ENCODE measurements at regions not wholly inside any gene's neighbourhood (a gene's known extent, or its start where the extent isn't known, plus 50 kb on each side); places are given as distances from the start of the nearest gene placed in this dataset.

- H3K9me3 ChIP-seq (ENCODE audit: control insufficient read depth, insufficient read depth, low read length), result no peaks in the 10 kb centered on the region
- H3K27ac ChIP-seq (ENCODE audit: low read depth, low read length), result no peak overlapping the region
- H3K27me3 ChIP-seq (ENCODE audit: control insufficient read depth, insufficient read depth, low read length), result peaks cover 51% of the 10 kb centered on the region
- H3K4me3 ChIP-seq (ENCODE audit: low read depth, low read length), result no peak overlapping the region
- CTCF ChIA-PET, result no interaction called here
- TF ChIP-seq CTCF (IDR thresholded peaks at IDR 0.05; ENCODE audit: low read depth, low read length), result no peak
- POLR2A ChIA-PET, result no interaction called here
- no peak for DNase-seq (ENCODE audit: low read depth, low spot score)
These were observed 112.4 kb upstream of the TLE3 start for GRCh38 chr15:70210076-70210475.

GRCh38 chr15:70209499-70209898 is 111.8 kb upstream of the TLE3 start:
- no peak overlapping the region for H3K27ac ChIP-seq (ENCODE audit: low read depth, low read length)
- H3K4me3 ChIP-seq (ENCODE audit: low read depth, low read length), result no peak overlapping the region
- ChIA-PET CTCF (no interaction called here), POLR2A (no interaction called here)
- H3K9me3 ChIP-seq (ENCODE audit: control insufficient read depth, insufficient read depth, low read length), result no peaks in the 10 kb centered on the region
- no peak for DNase-seq (ENCODE audit: low read depth, low spot score)
- peaks cover 50% of the 10 kb centered on the region for H3K27me3 ChIP-seq (ENCODE audit: control insufficient read depth, insufficient read depth, low read length)
- no peak for TF ChIP-seq CTCF (IDR thresholded peaks at IDR 0.05; ENCODE audit: low read depth, low read length)

GRCh38 chr15:70208332-70208731 is 110.6 kb upstream of the TLE3 start:
- no peak for DNase-seq (ENCODE audit: low read depth, low spot score)
- H3K27ac ChIP-seq (ENCODE audit: low read depth, low read length), result no peak overlapping the region
- H3K9me3 ChIP-seq (ENCODE audit: control insufficient read depth, insufficient read depth, low read length), result no peaks in the 10 kb centered on the region
- POLR2A ChIA-PET, result no interaction called here
- TF ChIP-seq CTCF (IDR thresholded peaks at IDR 0.05; ENCODE audit: low read depth, low read length), result no peak
- no peak overlapping the region for H3K4me3 ChIP-seq (ENCODE audit: low read depth, low read length)
- H3K27me3 ChIP-seq (ENCODE audit: control insufficient read depth, insufficient read depth, low read length), result peaks cover 50% of the 10 kb centered on the region
- CTCF ChIA-PET, result no interaction called here

GRCh38 chr15:70206668-70207067 is 109.0 kb upstream of the TLE3 start:
- TF ChIP-seq CTCF (IDR thresholded peaks at IDR 0.05; ENCODE audit: low read depth, low read length), result no peak
- peaks cover 42% of the 10 kb centered on the region for H3K27me3 ChIP-seq (ENCODE audit: control insufficient read depth, insufficient read depth, low read length)
- no peak for DNase-seq (ENCODE audit: low read depth, low spot score)
- no peaks in the 10 kb centered on the region for H3K9me3 ChIP-seq (ENCODE audit: control insufficient read depth, insufficient read depth, low read length)
- no peak overlapping the region for H3K27ac ChIP-seq (ENCODE audit: low read depth, low read length)
- CTCF ChIA-PET, result no interaction called here
- POLR2A ChIA-PET, result no interaction called here
- no peak overlapping the region for H3K4me3 ChIP-seq (ENCODE audit: low read depth, low read length)

- no peaks in the 10 kb centered on the region for H3K9me3 ChIP-seq (ENCODE audit: control insufficient read depth, insufficient read depth, low read length)
- H3K27ac ChIP-seq (ENCODE audit: low read depth, low read length), result no peak overlapping the region
- CTCF ChIA-PET, result interaction anchor here (0.6 kb wide), 1 partner anchor 727 kb away, joined by 4 read pairs; no protein-coding TSS in a partner anchor
- H3K27me3 ChIP-seq (ENCODE audit: control insufficient read depth, insufficient read depth, low read length), result peaks cover 38% of the 10 kb centered on the region
- POLR2A ChIA-PET, result no interaction called here
- TF ChIP-seq CTCF (IDR thresholded peaks at IDR 0.05; ENCODE audit: low read depth, low read length), result no peak
- H3K4me3 ChIP-seq (ENCODE audit: low read depth, low read length), result no peak overlapping the region
- no peak for DNase-seq (ENCODE audit: low read depth, low spot score)
These were observed 106.9 kb upstream of the TLE3 start for GRCh38 chr15:70204652-70205051.

Data from AG04450 (cell line).